Type B pancreatic cell (in vitro differentiated cells): ENCODE measurements at regions not wholly inside any gene's neighbourhood (a gene's known extent, or its start where the extent isn't known, plus 50 kb on each side); places are given as distances from the start of the nearest gene placed in this dataset.

Experiments used
- DNase-seq: peaks from one replicate; pipeline ENCODE4 v3.0.0; 2021; ENCODE audit warnings: mixed read lengths; ENCODE audit not compliant: unreplicated experiment; ENCODE audit errors: extremely low spot score
- H3K27ac Mint-ChIP-seq: 2 replicates; pipeline ENCODE4 v1.8.0; 2021; ENCODE audit warnings: mild to moderate bottlenecking, mixed read lengths
- H3K27me3 Mint-ChIP-seq: 2 replicates; pipeline ENCODE4 v1.8.0; 2021; ENCODE audit warnings: mixed read lengths
- H3K36me3 Mint-ChIP-seq: 2 replicates; pipeline ENCODE4 v1.8.0; 2021; ENCODE audit warnings: mixed read lengths
- H3K4me1 Mint-ChIP-seq: one replicate; pipeline ENCODE4 v1.8.0; 2021; ENCODE audit warnings: mixed read lengths; ENCODE audit not compliant: unreplicated experiment
- H3K4me3 Mint-ChIP-seq: 2 replicates; pipeline ENCODE4 v1.8.0; 2021; ENCODE audit warnings: mild to moderate bottlenecking, mixed read lengths
- H3K9me3 Mint-ChIP-seq: 2 replicates; pipeline ENCODE4 v1.8.0; 2021; ENCODE audit warnings: mixed read lengths
- CTCF ChIP-seq: fragments of 200-600 bp; sonication (generic); conservative IDR thresholded peaks from 2 replicates; pipeline ENCODE4 v1.5.0; 2021; ENCODE audit warnings: antibody characterized with exemption, mild to moderate bottlenecking

- H3K4me3 Mint-ChIP-seq = no peak overlapping the region
- no peaks in the 10 kb centered on the region for H3K9me3 Mint-ChIP-seq
- DNase-seq = no peak
- no peaks in the 10 kb centered on the region for H3K27me3 Mint-ChIP-seq
- H3K4me1 Mint-ChIP-seq = no peaks in the 10 kb centered on the region
- no peak overlapping the region for H3K27ac Mint-ChIP-seq
- TF ChIP-seq CTCF = no peak
- H3K36me3 Mint-ChIP-seq = peaks cover 48% of the 10 kb centered on the region
Measured at GRCh38 chr19:5220361-5220760, 120.3 kb downstream of the PTPRS start.

- no peak for TF ChIP-seq CTCF
- peaks cover 53% of the 10 kb centered on the region for H3K36me3 Mint-ChIP-seq
- no peak overlapping the region for H3K4me3 Mint-ChIP-seq
- DNase-seq = no peak
- no peaks in the 10 kb centered on the region for H3K4me1 Mint-ChIP-seq
- no peaks in the 10 kb centered on the region for H3K9me3 Mint-ChIP-seq
- no peaks in the 10 kb centered on the region for H3K27me3 Mint-ChIP-seq
- no peak overlapping the region for H3K27ac Mint-ChIP-seq
Measured at GRCh38 chr19:5219551-5220304, 120.9 kb downstream of the PTPRS start.

DNA sequence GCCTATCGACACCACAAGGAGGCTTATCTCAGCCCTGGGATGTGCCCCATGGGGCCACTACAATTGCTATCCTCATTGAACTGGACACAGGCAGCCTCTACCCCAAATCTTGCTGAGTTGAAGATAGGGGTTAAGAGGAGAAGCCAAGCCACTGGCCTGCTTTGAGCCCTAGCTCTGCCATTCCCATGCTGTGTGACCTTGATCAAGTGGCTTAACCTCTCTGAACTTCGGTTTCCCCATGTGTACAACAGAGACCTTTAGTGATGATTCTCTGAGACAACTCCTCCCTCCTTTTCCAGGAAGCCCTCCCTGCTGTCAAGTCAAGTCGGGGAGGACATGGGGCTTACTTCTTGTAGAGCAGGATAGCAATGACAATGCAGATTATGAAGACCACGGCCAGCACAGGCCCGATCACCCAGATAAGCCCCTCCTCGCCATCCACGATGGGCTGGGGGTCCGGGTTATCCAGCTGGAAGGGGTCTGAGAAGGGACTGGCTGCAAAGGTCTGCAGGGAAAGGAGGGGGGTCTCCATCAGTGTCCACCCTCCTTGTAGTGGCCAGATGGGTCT, 121.6 kb downstream of the PTPRS start:
- Mint-ChIP-seq H3K27me3 (no peaks in the 10 kb centered on the region), H3K27ac (no peak overlapping the region), H3K4me3 (no peak overlapping the region), H3K36me3 (peaks cover 55% of the 10 kb centered on the region), H3K9me3 (no peaks in the 10 kb centered on the region), H3K4me1 (no peaks in the 10 kb centered on the region)
- no peak for TF ChIP-seq CTCF
- no peak for DNase-seq

- Mint-ChIP-seq H3K36me3 (peaks cover 61% of the 10 kb centered on the region), H3K27ac (no peak overlapping the region), H3K4me3 (no peak overlapping the region), H3K9me3 (no peaks in the 10 kb centered on the region), H3K4me1 (no peaks in the 10 kb centered on the region), H3K27me3 (no peaks in the 10 kb centered on the region)
- TF ChIP-seq CTCF = no peak
- no peak for DNase-seq
Measured at GRCh38 chr19:5218255-5218855, 122.3 kb downstream of the PTPRS start.

DNA sequence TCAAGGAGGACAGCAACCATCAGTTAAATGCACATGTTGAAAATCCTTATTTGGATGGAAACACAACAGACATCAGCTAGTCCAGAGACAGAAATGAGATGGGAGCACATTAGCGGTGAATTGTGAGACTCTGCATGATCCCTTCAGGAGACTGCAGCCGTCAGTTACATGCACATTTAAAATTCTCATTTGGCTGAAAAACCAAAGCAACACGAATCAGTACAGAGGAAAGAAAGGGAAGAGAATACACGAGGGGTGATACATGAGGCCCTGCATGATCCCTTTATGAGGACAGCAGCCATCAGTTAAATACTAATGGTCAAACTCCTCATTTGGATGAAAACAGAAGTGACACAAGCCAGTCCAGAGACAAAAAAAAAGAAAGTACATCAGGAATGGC, 123.4 kb downstream of the PTPRS start:
- H3K4me1 Mint-ChIP-seq = no peaks in the 10 kb centered on the region
- peaks cover 69% of the 10 kb centered on the region for H3K36me3 Mint-ChIP-seq
- no peak overlapping the region for H3K27ac Mint-ChIP-seq

More for the DNA sequence above, 123.4 kb downstream of the PTPRS start:
- no peak for TF ChIP-seq CTCF
- Mint-ChIP-seq H3K9me3 (no peaks in the 10 kb centered on the region), H3K27me3 (no peaks in the 10 kb centered on the region), H3K4me3 (no peak overlapping the region)
- no peak for DNase-seq
